ENCODE measurements at regions not wholly inside any gene's neighbourhood (a gene's known extent, or its start where the extent isn't known, plus 50 kb on each side); places are given as distances from the start of the nearest gene placed in this dataset.

- DNase-seq (ENCODE audit: low read depth, low spot score) (no peak), ATAC-seq (no peak), FAIRE-seq (no peak)
- H4K20me1 ChIP-seq (ENCODE audit: control insufficient read depth, insufficient read depth) = no peaks in the 10 kb centered on the region
- no peak overlapping the region for H3K4me2 ChIP-seq (ENCODE audit: control insufficient read depth, insufficient read depth)
- ChIA-PET POLR2A (no interaction called here), CTCF (interaction anchor here (0.5 to 3.8 kb wide), 22 partner anchors 25 to 536 kb away, joined by 3 to 74 read pairs (median 4); partner anchors contain the start of gene ESR2), RAD21 (ENCODE audit: unreplicated experiment) (interaction anchor here (0.6 to 5.4 kb wide), 13 partner anchors 193 to 537 kb away, joined by 3 to 30 read pairs (median 4); partner anchors contain the start of gene ESR2), SMC1A (ENCODE audit: uncharacterized antibody, unreplicated experiment) (interaction anchor here (0.6 to 3.3 kb wide), 14 partner anchors 27 to 503 kb away, joined by 3 to 22 read pairs (median 4); partner anchors contain the start of gene ESR2)
- no peaks in the 10 kb centered on the region for H3K4me1 ChIP-seq (ENCODE audit: control insufficient read depth, insufficient read depth, low read length)
- BruUV-seq (replicated peaks) = no TSS peak
- H3K36me3 ChIP-seq (ENCODE audit: control insufficient read depth in 2 of 2, insufficient read depth in 2 of 2, low read length in 1 of 2) = no peaks in the 10 kb centered on the region
- WGBS (ENCODE audit: insufficient coverage, insufficient replicate concordance, low lambda C conversion rate, missing lambda C conversion rate) = 68% methylated on average over 3 of the region's 3 CpGs
- no peak overlapping the region for H3K9ac ChIP-seq (ENCODE audit: control insufficient read depth, insufficient read depth, low read length)
- H2AFZ ChIP-seq (ENCODE audit: control insufficient read depth, low read depth, low read length) = no peak overlapping the region
- no peaks in the 10 kb centered on the region for H3K27me3 ChIP-seq (replicated peaks in 1 of 2; ENCODE audit: control insufficient read depth in 2 of 2, insufficient read depth in 2 of 2, low read length in 1 of 2)
- no peaks in the 10 kb centered on the region for H3K9me3 ChIP-seq (replicated peaks; ENCODE audit: control insufficient read depth, insufficient read depth, low read length)
- no peak for TF ChIP-seq RAD51 (IDR thresholded peaks at IDR 0.05)
- TF ChIP-seq, protein P1, sequence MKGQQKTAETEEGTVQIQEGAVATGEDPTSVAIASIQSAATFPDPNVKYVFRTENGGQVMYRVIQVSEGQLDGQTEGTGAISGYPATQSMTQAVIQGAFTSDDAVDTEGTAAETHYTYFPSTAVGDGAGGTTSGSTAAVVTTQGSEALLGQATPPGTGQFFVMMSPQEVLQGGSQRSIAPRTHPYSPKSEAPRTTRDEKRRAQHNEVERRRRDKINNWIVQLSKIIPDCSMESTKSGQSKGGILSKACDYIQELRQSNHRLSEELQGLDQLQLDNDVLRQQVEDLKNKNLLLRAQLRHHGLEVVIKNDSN (IDR thresholded peaks at IDR 0.05; ENCODE audit: borderline replicate concordance, extremely low read length, insufficient read depth, low read depth, low read length) = no peak
- no peak for TF ChIP-seq ZNF217 (IDR thresholded peaks at IDR 0.05)
- TF ChIP-seq ZBTB40 (IDR thresholded peaks at IDR 0.05; ENCODE audit: borderline replicate concordance) = no peak
- no peak for TF ChIP-seq POLR2AphosphoS2 (IDR thresholded peaks at IDR 0.05; ENCODE audit: low read depth, low read length)
- TF ChIP-seq EED (IDR thresholded peaks at IDR 0.05; ENCODE audit: low read depth) = no peak
- TF ChIP-seq HDAC2 (IDR thresholded peaks at IDR 0.05) = no peak
- no peak for TF ChIP-seq SUZ12 (IDR thresholded peaks at IDR 0.05; ENCODE audit: unreplicated experiment)
- no peak for TF ChIP-seq JUNB (IDR thresholded peaks at IDR 0.05)
- no peak for TF ChIP-seq TARDBP (IDR thresholded peaks at IDR 0.05; ENCODE audit: borderline replicate concordance)
- intact Hi-C loops (cut with micrococcal nuclease; ENCODE audit: unreplicated experiment) = no loop called here
- H3K79me2 ChIP-seq (ENCODE audit: control insufficient read depth, insufficient read depth, low read length) = no peaks in the 10 kb centered on the region
- in situ Hi-C loops (cut with MboI) = no loop called here
- no peak overlapping the region for H3K27ac ChIP-seq (ENCODE audit: control insufficient read depth, insufficient read depth)
- H3K4me3 ChIP-seq = no peak overlapping the region
These were observed 52.0 kb upstream of the SYNE2 start for GRCh38 chr14:63800651-63801375.

All from GM12878 (cell line).